CD14-positive monocyte (primary cell): ENCODE measurements at regions not wholly inside any gene's neighbourhood (a gene's known extent, or its start where the extent isn't known, plus 50 kb on each side); places are given as distances from the start of the nearest gene placed in this dataset.

Experiments used
- DNase-seq, 3 donors: peaks; one replicate each; pipeline ENCODE4 v3.0.0-alpha.2; 2011 to 2022
- H2AFZ ChIP-seq: 2 replicates; pipeline ENCODE4 v1.6.0; 2012; ENCODE audit warnings: mild to moderate bottlenecking, low read depth, low read length, inconsistent platforms; ENCODE audit not compliant: insufficient read depth, poor library complexity, severe bottlenecking
- H3K27ac ChIP-seq, 2 donors: 1 replicate in 1 of 2; 2 replicates in 1 of 2; pipeline ENCODE4 v1.5.1; 2012 to 2013; ENCODE audit warnings: low read length in 2 of 2, control low read depth in 1 of 2, inconsistent platforms in 1 of 2, low read depth in 1 of 2, mild to moderate bottlenecking in 1 of 2
- H3K27me3 ChIP-seq, 2 donors: one replicate each; pipeline versions ENCODE4 v1.6.0 to v1.6.1; 2011 to 2013; ENCODE audit warnings: low read length in 2 of 2; ENCODE audit not compliant: control insufficient read depth in 2 of 2, insufficient read depth in 2 of 2
- H3K36me3 ChIP-seq, 2 donors: replicated peaks in 1 of 2; 1 replicate in 1 of 2; 2 replicates in 1 of 2; pipeline versions ENCODE4 v1.5.1 to v1.6.1; 2012 to 2013; ENCODE audit warnings: low read length in 2 of 2, control low read depth in 1 of 2, inconsistent platforms in 1 of 2, mild to moderate bottlenecking in 1 of 2; ENCODE audit not compliant: insufficient read depth in 2 of 2, control insufficient read depth in 1 of 2
- H3K4me1 ChIP-seq, 2 donors: 1 replicate in 1 of 2; 2 replicates in 1 of 2; pipeline versions ENCODE4 v1.5.1 to v1.6.1; 2012 to 2013; ENCODE audit warnings: low read length in 2 of 2, control low read depth in 1 of 2, inconsistent platforms in 1 of 2, mild to moderate bottlenecking in 1 of 2, moderate library complexity in 1 of 2; ENCODE audit not compliant: insufficient read depth in 2 of 2, control insufficient read depth in 1 of 2
- H3K4me2 ChIP-seq: replicated peaks from 2 replicates; pipeline ENCODE3; 2012; ENCODE audit warnings: low read length, moderate library complexity, mild to moderate bottlenecking; ENCODE audit not compliant: poor library complexity, severe bottlenecking; ENCODE audit errors: extremely low read depth
- H3K4me3 ChIP-seq, 3 experiments: fragments of 200-600 bp in 1 of 3; sonication (generic) in 1 of 3; replicated peaks in 1 of 3; 1 replicate in 2 of 3; 2 replicates in 1 of 3; pipeline ENCODE4 v1.5.1; 2011 to 2013; ENCODE audit warnings: low read length in 3 of 3, mild to moderate bottlenecking in 3 of 3, control low read depth in 2 of 3, low read depth in 2 of 3, inconsistent platforms in 1 of 3, moderate library complexity in 1 of 3
- H3K79me2 ChIP-seq: 2 replicates; pipeline ENCODE4 v1.6.0; 2012; ENCODE audit warnings: mild to moderate bottlenecking, control low read depth, inconsistent platforms, low read length, moderate library complexity; ENCODE audit not compliant: insufficient read depth
- H3K9ac ChIP-seq: 2 replicates; pipeline ENCODE4 v1.6.0; 2017; ENCODE audit warnings: low read length, mild to moderate bottlenecking; ENCODE audit not compliant: insufficient read depth, poor library complexity, severe bottlenecking
- H3K9me3 ChIP-seq, 2 donors: replicated peaks in 1 of 2; 1 replicate in 1 of 2; 2 replicates in 1 of 2; pipeline versions ENCODE4 v1.5.1 to v1.6.1; 2012 to 2013; ENCODE audit warnings: low read length in 2 of 2, control low read depth in 1 of 2; ENCODE audit not compliant: control insufficient read depth in 1 of 2, insufficient read depth in 1 of 2
- H4K20me1 ChIP-seq: 2 replicates; pipeline ENCODE4 v1.6.0; 2012; ENCODE audit warnings: mild to moderate bottlenecking, low read length, control low read depth, moderate library complexity; ENCODE audit not compliant: insufficient read depth
- H3K27ac Mint-ChIP-seq, 7 donors: one replicate each; pipeline ENCODE4 v1.8.0; 2020; ENCODE audit warnings: mild to moderate bottlenecking in 7 of 7, mixed read lengths in 7 of 7, moderate library complexity in 6 of 7, inconsistent platforms in 2 of 7
- H3K27me3 Mint-ChIP-seq, 3 donors: one replicate each; pipeline ENCODE4 v1.8.0; 2021 to 2022; ENCODE audit warnings: low read depth in 3 of 3, mild to moderate bottlenecking in 3 of 3, mixed read lengths in 3 of 3, moderate library complexity in 3 of 3, inconsistent platforms in 1 of 3
- H3K36me3 Mint-ChIP-seq, 2 donors: one replicate each; pipeline ENCODE4 v1.8.0; 2020; ENCODE audit warnings: mixed read lengths in 2 of 2, inconsistent platforms in 1 of 2, mild to moderate bottlenecking in 1 of 2
- H3K4me1 Mint-ChIP-seq: one replicate; pipeline ENCODE4 v1.8.0; 2020; ENCODE audit warnings: mild to moderate bottlenecking, mixed read lengths
- H3K4me3 Mint-ChIP-seq, 2 donors: one replicate each; pipeline ENCODE4 v1.8.0; 2020; ENCODE audit warnings: mild to moderate bottlenecking in 2 of 2, mixed read lengths in 2 of 2, moderate library complexity in 1 of 2
- H3K9me3 Mint-ChIP-seq, 7 donors: one replicate each; pipeline ENCODE4 v1.8.0; 2020 to 2022; ENCODE audit warnings: mixed read lengths in 7 of 7, mild to moderate bottlenecking in 6 of 7, moderate library complexity in 6 of 7, inconsistent platforms in 2 of 7
- WGBS: methylation state at CpG from one replicate; pipeline ENCODE4 v1.1.5; 2013; ENCODE audit warnings: missing lambda C conversion rate; ENCODE audit not compliant: insufficient coverage; 5-methylcytosine and 5-hydroxymethylcytosine counted together
- intact Hi-C, 2 donors: fragments of 100-400 bp; cut with micrococcal nuclease; formaldehyde crosslinking; loops; one replicate each; pipeline versions ENCODE4 v1.15.0 to v1.15.1; 2023
- TF ChIP-seq, protein P1 (sequence below): fragments of 200-600 bp; IDR thresholded peaks from one replicate; pipeline ENCODE4 v1.8.0; 2022; ENCODE audit warnings: antibody characterized with exemption, mild to moderate bottlenecking

DNA sequence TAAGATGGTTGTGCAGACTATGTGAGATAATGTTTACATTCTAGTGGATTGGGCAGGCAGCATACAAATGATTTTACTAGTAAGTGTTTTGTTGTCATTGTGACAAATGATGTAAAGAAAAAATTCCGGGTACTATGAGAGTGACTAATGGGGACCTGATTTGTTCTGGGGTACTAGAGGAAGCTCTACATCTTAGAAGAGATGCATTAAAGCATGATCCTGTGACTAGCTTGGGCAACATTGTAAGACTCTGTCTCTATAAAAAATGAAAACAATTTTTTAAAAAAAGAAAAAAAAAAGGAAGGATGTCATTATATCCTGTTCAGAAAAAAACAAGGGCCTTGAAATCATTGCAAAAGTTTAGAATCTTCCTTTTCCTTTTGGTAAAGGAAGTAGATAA lies 58.1 kb upstream of the MYRIP start:
- Histone ChIP-seq H4K20me1 (no peaks in the 10 kb centered on the region), H3K4me1 (peaks cover 10 to 19% of the 10 kb centered on the region in 2 donors), H3K4me3 (no peak overlapping the region), H3K4me2 (no peak overlapping the region), H3K27me3 (no peaks in the 10 kb centered on the region), H3K9ac (no peak overlapping the region), H2AFZ (no peak overlapping the region), H3K9me3 (no peaks in the 10 kb centered on the region), H3K36me3 (no peaks in the 10 kb centered on the region), H3K79me2 (no peaks in the 10 kb centered on the region), H3K27ac (no peak overlapping the region)
- Mint-ChIP-seq H3K4me1 (peaks cover 22% of the 10 kb centered on the region), H3K36me3 (no peaks in the 10 kb centered on the region), H3K27me3 (peaks cover 0 to 1% (median 0%) of the 10 kb centered on the region in 3 donors), H3K27ac (peak overlapping the region in 1 of 7 donors; percentile 13), H3K9me3 (peaks cover 0 to 2% (median 0%) of the 10 kb centered on the region in 7 donors), H3K4me3 (no peak overlapping the region)
- no CpG with 5 or more reads among the region's 1 CpG for WGBS
- DNase-seq: peak in 1 of 3 donors; percentile 5
- intact Hi-C loops: no loop called here
- TF ChIP-seq, protein P1, sequence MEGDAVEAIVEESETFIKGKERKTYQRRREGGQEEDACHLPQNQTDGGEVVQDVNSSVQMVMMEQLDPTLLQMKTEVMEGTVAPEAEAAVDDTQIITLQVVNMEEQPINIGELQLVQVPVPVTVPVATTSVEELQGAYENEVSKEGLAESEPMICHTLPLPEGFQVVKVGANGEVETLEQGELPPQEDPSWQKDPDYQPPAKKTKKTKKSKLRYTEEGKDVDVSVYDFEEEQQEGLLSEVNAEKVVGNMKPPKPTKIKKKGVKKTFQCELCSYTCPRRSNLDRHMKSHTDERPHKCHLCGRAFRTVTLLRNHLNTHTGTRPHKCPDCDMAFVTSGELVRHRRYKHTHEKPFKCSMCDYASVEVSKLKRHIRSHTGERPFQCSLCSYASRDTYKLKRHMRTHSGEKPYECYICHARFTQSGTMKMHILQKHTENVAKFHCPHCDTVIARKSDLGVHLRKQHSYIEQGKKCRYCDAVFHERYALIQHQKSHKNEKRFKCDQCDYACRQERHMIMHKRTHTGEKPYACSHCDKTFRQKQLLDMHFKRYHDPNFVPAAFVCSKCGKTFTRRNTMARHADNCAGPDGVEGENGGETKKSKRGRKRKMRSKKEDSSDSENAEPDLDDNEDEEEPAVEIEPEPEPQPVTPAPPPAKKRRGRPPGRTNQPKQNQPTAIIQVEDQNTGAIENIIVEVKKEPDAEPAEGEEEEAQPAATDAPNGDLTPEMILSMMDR: no peak

GRCh38 chr3:39752019-39752637 lies 57.3 kb upstream of the MYRIP start:
- no peak overlapping the region for H3K4me3 ChIP-seq
- 94% methylated on average over 3 of the region's 3 CpGs for WGBS
- H3K36me3 ChIP-seq: no peaks in the 10 kb centered on the region
- H3K27me3 ChIP-seq: no peaks in the 10 kb centered on the region
- intact Hi-C loops: no loop called here
- Mint-ChIP-seq H3K27me3 (peaks cover 0 to 1% (median 0%) of the 10 kb centered on the region in 3 donors), H3K36me3 (no peaks in the 10 kb centered on the region), H3K27ac (no peak overlapping the region), H3K9me3 (peaks cover 0 to 9% (median 2%) of the 10 kb centered on the region in 7 donors), H3K4me1 (peaks cover 22% of the 10 kb centered on the region), H3K4me3 (no peak overlapping the region)
- TF ChIP-seq, protein P1: no peak
- H2AFZ ChIP-seq: no peak overlapping the region
- no peak overlapping the region for H3K9ac ChIP-seq
- no peak overlapping the region for H3K4me2 ChIP-seq
- no peaks in the 10 kb centered on the region for H4K20me1 ChIP-seq
- H3K79me2 ChIP-seq: no peaks in the 10 kb centered on the region
- H3K4me1 ChIP-seq: peaks cover 10 to 19% of the 10 kb centered on the region in 2 donors
- H3K27ac ChIP-seq: no peak overlapping the region
- no peaks in the 10 kb centered on the region for H3K9me3 ChIP-seq
- DNase-seq: no peak
